ENCODE measurements at regions not wholly inside any gene's neighbourhood (a gene's known extent, or its start where the extent isn't known, plus 50 kb on each side); places are given as distances from the start of the nearest gene placed in this dataset.

- no peak for DNase-seq
- H3K36me3 ChIP-seq = no peaks in the 10 kb centered on the region
- TF ChIP-seq POLR2AphosphoS5 (IDR thresholded peaks at IDR 0.05) (no peak), POLR2A (IDR thresholded peaks at IDR 0.05) (no peak), EP300 (IDR thresholded peaks at IDR 0.05; ENCODE audit: low read depth) (no peak)
- TF ChIP-seq, protein P1, sequence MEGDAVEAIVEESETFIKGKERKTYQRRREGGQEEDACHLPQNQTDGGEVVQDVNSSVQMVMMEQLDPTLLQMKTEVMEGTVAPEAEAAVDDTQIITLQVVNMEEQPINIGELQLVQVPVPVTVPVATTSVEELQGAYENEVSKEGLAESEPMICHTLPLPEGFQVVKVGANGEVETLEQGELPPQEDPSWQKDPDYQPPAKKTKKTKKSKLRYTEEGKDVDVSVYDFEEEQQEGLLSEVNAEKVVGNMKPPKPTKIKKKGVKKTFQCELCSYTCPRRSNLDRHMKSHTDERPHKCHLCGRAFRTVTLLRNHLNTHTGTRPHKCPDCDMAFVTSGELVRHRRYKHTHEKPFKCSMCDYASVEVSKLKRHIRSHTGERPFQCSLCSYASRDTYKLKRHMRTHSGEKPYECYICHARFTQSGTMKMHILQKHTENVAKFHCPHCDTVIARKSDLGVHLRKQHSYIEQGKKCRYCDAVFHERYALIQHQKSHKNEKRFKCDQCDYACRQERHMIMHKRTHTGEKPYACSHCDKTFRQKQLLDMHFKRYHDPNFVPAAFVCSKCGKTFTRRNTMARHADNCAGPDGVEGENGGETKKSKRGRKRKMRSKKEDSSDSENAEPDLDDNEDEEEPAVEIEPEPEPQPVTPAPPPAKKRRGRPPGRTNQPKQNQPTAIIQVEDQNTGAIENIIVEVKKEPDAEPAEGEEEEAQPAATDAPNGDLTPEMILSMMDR (IDR thresholded peaks at IDR 0.05) = no peak
- WGBS, 2 donors (ENCODE audit: low coverage in 1 of 2) = 77% methylated on average over 2 to 8 of the region's 8 CpGs
- H3K27ac ChIP-seq = no peak overlapping the region
- H3K9me3 ChIP-seq = no peaks in the 10 kb centered on the region
- intact Hi-C loops (cut with DNase I; ENCODE audit: low total_unique reads) (no loop called here), in situ Hi-C loops (cut with MboI; ENCODE audit: low pct_ligation_motif_present in 1 of 4, low pct_unique_long_range_greater_than_20kb in 1 of 4, low sequenced_read_pairs in 3 of 4) (no loop called here)
- H3K4me1 ChIP-seq = no peaks in the 10 kb centered on the region
- H3K27me3 ChIP-seq = no peaks in the 10 kb centered on the region
- no peak overlapping the region for H3K4me3 ChIP-seq
Measured at GRCh38 chr1:4961935-4962645, 307.7 kb downstream of the AJAP1 start.

GRCh38 chr1:4960782-4961475, 306.5 kb downstream of the AJAP1 start:
- Histone ChIP-seq H3K27me3 (no peaks in the 10 kb centered on the region), H3K9me3 (no peaks in the 10 kb centered on the region), H3K27ac (no peak overlapping the region), H3K4me3 (no peak overlapping the region), H3K4me1 (no peaks in the 10 kb centered on the region), H3K36me3 (no peaks in the 10 kb centered on the region)
- TF ChIP-seq, protein P1 (IDR thresholded peaks at IDR 0.05) = no peak
- TF ChIP-seq POLR2AphosphoS5 (IDR thresholded peaks at IDR 0.05) = no peak
- TF ChIP-seq POLR2A (IDR thresholded peaks at IDR 0.05) = no peak
- TF ChIP-seq EP300 (IDR thresholded peaks at IDR 0.05; ENCODE audit: low read depth) = no peak
- in situ Hi-C loops (cut with MboI; ENCODE audit: low pct_ligation_motif_present in 1 of 4, low pct_unique_long_range_greater_than_20kb in 1 of 4, low sequenced_read_pairs in 3 of 4) = no loop called here
- WGBS, 2 donors (ENCODE audit: low coverage in 1 of 2) = 70 to 83% methylated on average over 2 to 16 of the region's 16 CpGs
- DNase-seq = no peak
- intact Hi-C loops (cut with DNase I; ENCODE audit: low total_unique reads) = no loop called here

- H3K27me3 ChIP-seq = no peaks in the 10 kb centered on the region
- in situ Hi-C loops (cut with MboI; ENCODE audit: low pct_ligation_motif_present in 1 of 4, low pct_unique_long_range_greater_than_20kb in 1 of 4, low sequenced_read_pairs in 3 of 4) = no loop called here
Measured at GRCh38 chr1:4960336-4960735, 305.9 kb downstream of the AJAP1 start.

GRCh38 chr1:4959216-4959615, 304.8 kb downstream of the AJAP1 start:
- no peak overlapping the region for H3K27ac ChIP-seq
- WGBS, 2 donors (ENCODE audit: low coverage in 1 of 2) = 77% methylated on average over 6 of the region's 6 CpGs; no CpG with 5 or more reads in 1 of the 2 donors
- intact Hi-C loops (cut with DNase I; ENCODE audit: low total_unique reads) (no loop called here), in situ Hi-C loops (cut with MboI; ENCODE audit: low pct_ligation_motif_present in 1 of 4, low pct_unique_long_range_greater_than_20kb in 1 of 4, low sequenced_read_pairs in 3 of 4) (no loop called here)
- H3K27me3 ChIP-seq = no peaks in the 10 kb centered on the region
- no peaks in the 10 kb centered on the region for H3K4me1 ChIP-seq
- no peak for TF ChIP-seq EP300 (IDR thresholded peaks at IDR 0.05; ENCODE audit: low read depth)
- no peak for TF ChIP-seq POLR2A (IDR thresholded peaks at IDR 0.05)
- no peak for TF ChIP-seq POLR2AphosphoS5 (IDR thresholded peaks at IDR 0.05)
- TF ChIP-seq, protein P1 (IDR thresholded peaks at IDR 0.05) = no peak
- no peaks in the 10 kb centered on the region for H3K36me3 ChIP-seq
- DNase-seq = no peak
- peaks cover 0 to 6% of the 10 kb centered on the region in 2 donors for H3K9me3 ChIP-seq
- no peak overlapping the region for H3K4me3 ChIP-seq

More at GRCh38 chr1:4960336-4960735, 305.9 kb downstream of the AJAP1 start:
- no peak for DNase-seq
- H3K9me3 ChIP-seq = no peaks in the 10 kb centered on the region
- TF ChIP-seq EP300 (IDR thresholded peaks at IDR 0.05; ENCODE audit: low read depth) (no peak), POLR2A (IDR thresholded peaks at IDR 0.05) (no peak), POLR2AphosphoS5 (IDR thresholded peaks at IDR 0.05) (no peak)
- TF ChIP-seq, protein P1 (IDR thresholded peaks at IDR 0.05) = no peak
- H3K4me1 ChIP-seq = no peaks in the 10 kb centered on the region
- no peak overlapping the region for H3K27ac ChIP-seq
- 82% methylated on average over 9 of the region's 9 CpGs; no CpG with 5 or more reads in 1 of the 2 donors for WGBS, 2 donors (ENCODE audit: low coverage in 1 of 2)
- H3K36me3 ChIP-seq = no peaks in the 10 kb centered on the region
- H3K4me3 ChIP-seq = no peak overlapping the region
- intact Hi-C loops (cut with DNase I; ENCODE audit: low total_unique reads) = no loop called here
